Brain microvascular endothelial cell (primary cell): ENCODE measurements at regions not wholly inside any gene's neighbourhood (a gene's known extent, or its start where the extent isn't known, plus 50 kb on each side); places are given as distances from the start of the nearest gene placed in this dataset.
"Not testable (repeated sequence)": the region's sequence is repeated elsewhere in the genome, so short reads cannot be mapped to it uniquely, and the experiment has no call there.

ENCODE experiments used
- DNase-seq: peaks from one replicate; pipeline ENCODE4 v3.0.0-alpha.2; 2020
- H3K27ac ChIP-seq: fragments of 250-450 bp; sonication (Bioruptor Pico); 2 replicates; pipeline ENCODE4 v1.5.1; 2020; ENCODE audit warnings: mild to moderate bottlenecking, moderate library complexity
- H3K27me3 ChIP-seq: fragments of 250-450 bp; sonication (Bioruptor Pico); replicated peaks from 2 replicates; pipeline ENCODE4 v1.5.1; 2020; ENCODE audit warnings: mild to moderate bottlenecking
- H3K36me3 ChIP-seq: fragments of 250-450 bp; sonication (Bioruptor Pico); replicated peaks from 2 replicates; pipeline ENCODE4 v1.5.1; 2020; ENCODE audit warnings: mild to moderate bottlenecking
- H3K4me3 ChIP-seq: 2 replicates; pipeline ENCODE4 v1.5.1; 2011; ENCODE audit warnings: low read depth, mild to moderate bottlenecking, control low read depth, low read length, moderate library complexity
- in situ Hi-C: cut with HindIII; loops from 2 replicates; pipeline ENCODE4 v1.10.0; 2017; ENCODE audit warnings: low sequenced_read_pairs, low pct_ligation_motif_present
- TF ChIP-seq, protein P1 (sequence below): IDR thresholded peaks from 2 replicates; pipeline ENCODE4 v1.5.1; 2011; ENCODE audit warnings: low read depth, mild to moderate bottlenecking, moderate library complexity, low read length, control low read depth, inconsistent platforms; ENCODE audit errors: missing control alignments

DNA sequence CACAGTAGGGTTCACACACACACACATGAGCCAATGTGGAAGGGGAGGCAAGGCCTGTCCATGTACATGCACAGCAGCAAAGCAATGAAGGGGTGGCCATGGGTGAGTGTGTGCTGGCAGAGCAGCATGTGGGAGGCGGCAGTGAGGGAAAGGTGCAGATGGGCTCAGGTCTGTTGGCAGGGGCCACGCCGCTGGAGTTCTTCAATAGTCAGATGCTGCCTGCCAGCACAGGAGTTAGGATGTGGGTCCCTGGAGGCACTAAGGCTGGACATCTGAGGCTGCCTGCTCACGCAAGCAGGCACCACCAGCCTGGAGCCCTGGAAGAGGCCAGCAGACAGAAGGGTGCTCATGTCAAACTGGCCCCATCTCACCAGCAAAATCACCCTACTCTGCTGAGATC lies 1304.9 kb downstream of the DSC3 start:
- Histone ChIP-seq H3K4me3 (no peak overlapping the region), H3K27me3 (no peaks in the 10 kb centered on the region), H3K27ac (no peak overlapping the region), H3K36me3 (no peaks in the 10 kb centered on the region)
- TF ChIP-seq, protein P1, sequence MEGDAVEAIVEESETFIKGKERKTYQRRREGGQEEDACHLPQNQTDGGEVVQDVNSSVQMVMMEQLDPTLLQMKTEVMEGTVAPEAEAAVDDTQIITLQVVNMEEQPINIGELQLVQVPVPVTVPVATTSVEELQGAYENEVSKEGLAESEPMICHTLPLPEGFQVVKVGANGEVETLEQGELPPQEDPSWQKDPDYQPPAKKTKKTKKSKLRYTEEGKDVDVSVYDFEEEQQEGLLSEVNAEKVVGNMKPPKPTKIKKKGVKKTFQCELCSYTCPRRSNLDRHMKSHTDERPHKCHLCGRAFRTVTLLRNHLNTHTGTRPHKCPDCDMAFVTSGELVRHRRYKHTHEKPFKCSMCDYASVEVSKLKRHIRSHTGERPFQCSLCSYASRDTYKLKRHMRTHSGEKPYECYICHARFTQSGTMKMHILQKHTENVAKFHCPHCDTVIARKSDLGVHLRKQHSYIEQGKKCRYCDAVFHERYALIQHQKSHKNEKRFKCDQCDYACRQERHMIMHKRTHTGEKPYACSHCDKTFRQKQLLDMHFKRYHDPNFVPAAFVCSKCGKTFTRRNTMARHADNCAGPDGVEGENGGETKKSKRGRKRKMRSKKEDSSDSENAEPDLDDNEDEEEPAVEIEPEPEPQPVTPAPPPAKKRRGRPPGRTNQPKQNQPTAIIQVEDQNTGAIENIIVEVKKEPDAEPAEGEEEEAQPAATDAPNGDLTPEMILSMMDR: no peak
- in situ Hi-C loops: no loop called here
- no peak for DNase-seq

- Histone ChIP-seq H3K27me3 (no peaks in the 10 kb centered on the region), H3K36me3 (no peaks in the 10 kb centered on the region), H3K4me3 (no peak overlapping the region), H3K27ac (no peak overlapping the region)
- no peak for DNase-seq
- in situ Hi-C loops: no loop called here
- TF ChIP-seq, protein P1: no peak
Measured at GRCh38 chr18:29737190-29737589, 1305.4 kb downstream of the DSC3 start.

- TF ChIP-seq, protein P1: no peak
- Histone ChIP-seq H3K27ac (no peak overlapping the region), H3K4me3 (no peak overlapping the region), H3K27me3 (no peaks in the 10 kb centered on the region), H3K36me3 (no peaks in the 10 kb centered on the region)
- in situ Hi-C loops: no loop called here
- no peak for DNase-seq
Measured at GRCh38 chr18:29730073-29730472, 1312.5 kb downstream of the DSC3 start.

DNA sequence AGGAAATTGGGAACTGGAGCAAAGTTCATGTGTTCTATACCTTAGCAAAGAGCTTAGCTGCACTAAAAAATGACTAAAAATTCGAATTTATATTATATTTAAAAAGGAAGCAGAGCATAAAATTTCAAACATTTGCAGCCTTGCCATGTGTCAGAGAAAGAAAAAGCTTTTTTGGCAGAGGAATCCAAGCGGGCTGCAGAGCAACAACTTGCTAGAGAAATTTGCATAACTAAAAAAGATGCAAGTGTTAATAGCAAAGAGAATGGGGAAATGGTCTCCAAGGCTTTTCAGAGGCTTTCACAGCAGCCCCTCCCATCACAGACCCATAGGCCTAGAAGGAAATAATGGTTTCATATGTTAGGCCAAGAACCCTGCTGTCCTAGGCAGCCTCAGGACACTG lies 1315.9 kb downstream of the DSC3 start:
- no peak overlapping the region for H3K4me3 ChIP-seq
- DNase-seq: no peak
- H3K27me3 ChIP-seq: no peaks in the 10 kb centered on the region
- TF ChIP-seq, protein P1: no peak
- no peak overlapping the region for H3K27ac ChIP-seq
- in situ Hi-C loops: no loop called here
- no peaks in the 10 kb centered on the region for H3K36me3 ChIP-seq

DNA sequence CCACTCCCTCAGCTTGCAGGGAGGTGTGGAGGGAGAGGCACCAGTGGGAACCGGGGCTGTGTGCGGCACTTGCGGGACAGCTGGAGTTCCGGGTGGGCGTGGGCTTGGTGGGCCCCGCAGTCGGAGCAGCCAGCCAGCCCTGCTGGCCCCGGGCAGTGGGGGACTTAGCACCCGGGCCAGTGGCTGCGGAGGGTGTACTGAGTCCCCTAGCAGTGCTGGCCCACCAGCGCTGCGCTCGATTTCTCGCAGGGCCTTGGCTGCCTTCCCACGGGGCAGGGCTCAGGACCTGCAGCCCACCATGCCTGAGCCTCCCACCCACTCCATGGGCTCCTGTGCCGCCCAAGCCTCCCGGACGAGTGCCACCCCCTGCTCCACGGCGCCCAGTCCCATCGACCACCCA lies 1319.1 kb downstream of the DSC3 start:
- H3K36me3 ChIP-seq, DNase-seq, H3K4me3 ChIP-seq, in situ Hi-C loops, H3K27me3 ChIP-seq, H3K27ac ChIP-seq: not testable (repeated sequence)

GRCh38 chr18:29715960-29716359 lies 1326.6 kb downstream of the DSC3 start:
- H3K36me3 ChIP-seq, in situ Hi-C loops, DNase-seq: not testable (repeated sequence)

GRCh38 chr18:29712785-29713184 lies 1329.8 kb downstream of the DSC3 start:
- Histone ChIP-seq H3K27ac (no peak overlapping the region), H3K4me3 (no peak overlapping the region), H3K36me3 (no peaks in the 10 kb centered on the region), H3K27me3 (no peaks in the 10 kb centered on the region)
- DNase-seq: no peak
- in situ Hi-C loops: no loop called here
- TF ChIP-seq, protein P1: no peak

More at GRCh38 chr18:29715960-29716359, 1326.6 kb downstream of the DSC3 start:
- H3K27ac ChIP-seq, H3K4me3 ChIP-seq, H3K27me3 ChIP-seq: not testable (repeated sequence)
